Activated naive CD4-positive, alpha-beta T cell treated with anti-CD3 and anti-CD28 coated beads, Interleukin-2, amount 50 U/mL, for 24 hours (primary cell): ENCODE measurements at regions not wholly inside any gene's neighbourhood (a gene's known extent, or its start where the extent isn't known, plus 50 kb on each side); places are given as distances from the start of the nearest gene placed in this dataset.
"Not testable (repeated sequence)": the region's sequence is repeated elsewhere in the genome, so short reads cannot be mapped to it uniquely, and the experiment has no call there.

ENCODE experiments used
- H3K27ac Mint-ChIP-seq: one replicate; pipeline ENCODE4 v1.8.0; 2021; ENCODE audit warnings: mild to moderate bottlenecking, mixed read lengths
- H3K27me3 Mint-ChIP-seq: one replicate; pipeline ENCODE4 v1.8.0; 2021; ENCODE audit warnings: mixed read lengths
- H3K36me3 Mint-ChIP-seq: one replicate; pipeline ENCODE4 v1.8.0; 2021; ENCODE audit warnings: mixed read lengths
- H3K4me1 Mint-ChIP-seq: one replicate; pipeline ENCODE4 v1.8.0; 2021; ENCODE audit warnings: mixed read lengths
- H3K4me3 Mint-ChIP-seq: one replicate; pipeline ENCODE4 v1.8.0; 2021; ENCODE audit warnings: mild to moderate bottlenecking, mixed read lengths
- H3K9me3 Mint-ChIP-seq: one replicate; pipeline ENCODE4 v1.8.0; 2021; ENCODE audit warnings: mixed read lengths

DNA sequence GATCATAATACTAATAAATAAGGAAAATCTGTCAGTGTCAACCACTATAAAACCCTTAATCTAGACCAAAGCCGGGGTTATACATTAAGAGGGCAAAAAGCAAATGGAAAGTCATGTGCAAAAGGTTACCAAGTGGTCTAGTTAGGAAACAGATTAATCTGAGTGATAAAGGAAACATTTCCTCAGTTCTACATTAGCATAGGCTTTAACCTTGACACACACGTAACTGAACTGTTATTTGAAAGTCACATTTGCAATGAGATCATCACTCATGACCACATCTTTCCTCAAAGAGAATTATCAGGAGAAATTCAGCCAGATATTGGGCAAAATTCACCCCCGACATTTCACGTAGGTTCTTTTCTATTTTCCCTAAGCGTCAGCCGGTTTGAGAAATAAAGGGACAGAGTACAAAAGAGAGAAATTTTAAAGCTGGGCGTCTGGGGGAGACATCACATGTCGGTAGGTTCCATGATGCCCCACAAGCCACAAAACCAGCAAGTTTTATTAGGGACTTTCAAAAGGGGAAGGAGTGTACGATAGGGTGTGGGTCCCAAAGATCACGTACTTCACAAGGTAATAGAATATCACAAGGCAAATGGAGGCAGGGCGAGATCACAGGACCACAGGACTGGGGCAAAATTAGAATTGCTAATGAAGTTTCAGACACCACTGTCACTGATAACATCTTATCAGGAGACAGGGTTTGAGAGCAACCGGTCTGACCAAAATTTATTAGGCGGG lies 76.8 kb upstream of the DST start:
- not testable (repeated sequence) for H3K4me3 Mint-ChIP-seq, H3K36me3 Mint-ChIP-seq, H3K4me1 Mint-ChIP-seq, H3K9me3 Mint-ChIP-seq, H3K27ac Mint-ChIP-seq, H3K27me3 Mint-ChIP-seq

DNA sequence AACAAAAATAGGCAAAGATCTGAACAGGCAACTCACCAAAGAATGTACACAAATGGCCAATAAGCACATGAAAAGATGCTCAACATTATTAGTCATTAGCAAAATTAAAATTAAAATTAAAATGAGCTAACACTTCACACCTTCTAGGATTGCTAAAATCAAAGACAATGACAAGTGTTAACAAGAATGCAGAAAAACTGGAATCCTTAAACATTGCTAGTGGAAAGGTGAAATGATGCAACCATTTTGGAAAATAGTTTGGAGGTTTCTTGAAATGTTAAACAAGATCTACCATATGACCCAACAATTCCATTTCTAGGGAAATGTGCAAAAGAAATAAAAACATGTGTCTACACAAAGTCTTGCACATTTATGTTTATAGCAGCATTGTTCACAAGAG lies 75.5 kb upstream of the DST start:
- Mint-ChIP-seq H3K27ac (no peak overlapping the region), H3K27me3 (no peaks in the 10 kb centered on the region), H3K9me3 (peaks cover 4% of the 10 kb centered on the region), H3K4me3 (no peak overlapping the region), H3K4me1 (no peaks in the 10 kb centered on the region), H3K36me3 (no peaks in the 10 kb centered on the region)

DNA sequence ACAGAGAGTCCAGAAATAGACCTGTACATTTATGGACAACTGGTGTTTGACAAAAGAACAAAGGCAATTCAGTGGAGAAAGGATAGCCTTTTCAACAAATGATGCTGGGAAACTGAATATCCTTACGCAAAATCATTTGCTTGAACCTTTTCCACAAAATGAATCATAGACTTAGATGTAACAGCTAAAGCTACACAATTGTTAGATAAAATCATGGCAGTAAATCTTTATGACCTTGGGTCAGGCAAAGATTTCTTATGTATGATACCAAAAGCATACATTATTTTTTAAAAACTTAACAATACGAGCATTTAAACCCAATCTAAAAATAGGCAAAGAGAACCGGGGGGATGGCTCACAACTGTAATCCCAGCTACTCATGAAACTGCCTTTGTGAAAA lies 73.5 kb upstream of the DST start:
- no peak overlapping the region for H3K4me3 Mint-ChIP-seq
- H3K4me1 Mint-ChIP-seq: no peaks in the 10 kb centered on the region
- no peaks in the 10 kb centered on the region for H3K9me3 Mint-ChIP-seq
- no peaks in the 10 kb centered on the region for H3K36me3 Mint-ChIP-seq
- H3K27ac Mint-ChIP-seq: no peak overlapping the region
- H3K27me3 Mint-ChIP-seq: no peaks in the 10 kb centered on the region

DNA sequence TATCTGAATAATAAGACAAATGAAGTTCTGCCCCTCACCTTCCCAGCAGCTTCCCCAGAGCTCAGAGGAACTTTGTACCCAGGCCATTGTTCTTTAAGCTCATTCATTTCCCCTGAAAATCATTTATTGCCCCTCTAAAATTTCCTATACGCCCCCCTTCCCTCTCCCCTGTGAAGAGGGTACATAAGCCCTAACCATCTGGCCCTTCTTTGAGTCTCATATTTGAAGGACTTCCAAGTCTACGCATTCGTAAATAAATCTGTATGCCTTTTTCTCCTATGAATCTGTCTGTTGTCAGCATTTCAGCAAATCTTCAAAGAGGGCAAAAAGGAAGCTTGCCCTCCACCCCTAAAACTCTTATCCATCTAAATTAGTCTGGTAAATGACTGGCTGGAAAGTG lies 73.1 kb upstream of the DST start:
- Mint-ChIP-seq H3K27ac (no peak overlapping the region), H3K9me3 (no peaks in the 10 kb centered on the region), H3K27me3 (no peaks in the 10 kb centered on the region), H3K4me3 (no peak overlapping the region), H3K36me3 (no peaks in the 10 kb centered on the region), H3K4me1 (no peaks in the 10 kb centered on the region)

DNA sequence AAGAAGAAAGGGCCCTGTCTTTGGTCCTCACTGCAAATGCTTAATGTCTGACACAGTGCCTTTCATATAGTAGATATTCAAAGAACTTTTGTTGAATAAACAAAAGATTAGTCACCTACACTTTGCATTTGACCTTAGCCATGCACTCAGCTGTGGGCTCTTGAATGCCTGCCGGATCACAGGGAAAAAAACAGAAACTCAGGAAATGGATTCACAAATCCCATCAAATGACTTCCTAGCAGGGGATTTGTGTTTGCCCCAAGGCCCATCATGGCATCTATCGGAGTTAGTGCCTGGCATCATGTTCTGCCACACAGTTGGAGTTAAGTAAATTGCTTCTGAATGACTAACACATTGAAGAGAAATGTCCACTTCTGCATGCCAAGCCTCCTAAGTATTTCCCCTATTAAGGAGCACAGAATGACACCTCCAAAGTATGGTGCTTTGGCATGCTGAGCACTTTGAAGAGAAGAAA lies 72.3 kb upstream of the DST start:
- Mint-ChIP-seq H3K9me3 (no peaks in the 10 kb centered on the region), H3K27ac (no peak overlapping the region), H3K36me3 (no peaks in the 10 kb centered on the region), H3K4me3 (no peak overlapping the region), H3K4me1 (no peaks in the 10 kb centered on the region), H3K27me3 (no peaks in the 10 kb centered on the region)

DNA sequence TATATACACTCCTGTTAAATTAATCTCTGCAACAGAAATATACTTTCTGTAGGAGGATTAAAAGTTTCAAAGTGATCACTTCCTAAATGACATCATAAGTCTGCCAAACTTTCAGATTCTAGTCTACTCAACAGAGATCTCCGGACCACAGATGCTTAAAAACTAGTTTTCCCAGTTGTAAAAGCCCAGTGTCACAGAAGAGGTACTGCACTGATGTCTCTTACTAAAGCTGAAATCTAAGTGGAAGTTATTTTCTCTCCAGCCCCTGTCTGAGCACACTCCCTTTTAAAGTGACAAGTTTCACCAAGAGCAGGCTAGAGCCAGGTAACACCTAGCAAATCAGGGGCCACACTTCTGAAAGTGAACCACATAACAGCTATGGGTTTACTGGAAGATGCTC lies 71.6 kb upstream of the DST start:
- H3K27ac Mint-ChIP-seq: no peak overlapping the region
- no peak overlapping the region for H3K4me3 Mint-ChIP-seq
- H3K27me3 Mint-ChIP-seq: peaks cover 2% of the 10 kb centered on the region
- no peaks in the 10 kb centered on the region for H3K9me3 Mint-ChIP-seq
- no peaks in the 10 kb centered on the region for H3K4me1 Mint-ChIP-seq
- no peaks in the 10 kb centered on the region for H3K36me3 Mint-ChIP-seq

DNA sequence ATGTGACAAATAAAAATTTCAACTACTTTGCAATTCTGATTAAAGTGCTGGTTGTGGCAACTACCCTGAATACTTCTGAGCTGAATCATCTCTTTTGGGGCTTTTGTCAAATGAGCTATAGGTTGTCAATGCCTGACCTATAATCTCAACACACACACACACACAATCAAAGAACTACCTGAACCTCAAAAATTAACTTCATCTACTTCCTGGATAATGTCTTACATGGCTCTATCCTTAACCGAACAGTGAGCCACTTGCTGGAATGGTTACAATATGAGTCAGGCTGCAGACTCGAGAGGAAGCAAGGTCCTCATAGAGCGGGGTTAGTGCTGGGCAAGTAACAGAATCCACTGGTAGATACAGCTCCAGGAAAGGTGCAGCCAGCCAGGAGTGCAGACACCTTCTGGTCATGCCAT lies 70.6 kb upstream of the DST start:
- H3K27me3 Mint-ChIP-seq: peaks cover 2% of the 10 kb centered on the region
- H3K9me3 Mint-ChIP-seq: no peaks in the 10 kb centered on the region
- H3K36me3 Mint-ChIP-seq: no peaks in the 10 kb centered on the region
- H3K27ac Mint-ChIP-seq: no peak overlapping the region
- H3K4me1 Mint-ChIP-seq: no peaks in the 10 kb centered on the region
- H3K4me3 Mint-ChIP-seq: no peak overlapping the region

DNA sequence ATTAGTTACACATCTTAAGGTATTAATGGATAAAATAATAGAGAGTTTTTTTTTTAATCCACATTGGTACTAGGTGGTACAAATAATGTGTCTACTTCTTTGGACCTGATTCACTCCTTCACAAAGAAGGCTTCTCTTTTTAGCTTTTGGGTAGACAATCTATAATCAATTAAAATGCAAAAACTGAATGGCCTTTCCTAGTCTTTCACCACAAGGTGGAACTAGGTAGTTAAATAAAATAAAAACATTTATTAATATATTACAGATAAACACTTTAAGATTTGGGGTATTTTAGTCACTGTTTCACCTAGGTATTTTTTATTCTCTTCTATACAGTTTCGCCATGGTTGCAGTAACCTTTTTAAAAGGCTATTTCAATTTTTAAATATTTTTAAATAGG lies 68.3 kb upstream of the DST start:
- H3K4me1 Mint-ChIP-seq: no peaks in the 10 kb centered on the region
- H3K27ac Mint-ChIP-seq: no peak overlapping the region
- no peaks in the 10 kb centered on the region for H3K36me3 Mint-ChIP-seq
- H3K27me3 Mint-ChIP-seq: peaks cover 2% of the 10 kb centered on the region
- no peak overlapping the region for H3K4me3 Mint-ChIP-seq
- H3K9me3 Mint-ChIP-seq: no peaks in the 10 kb centered on the region

DNA sequence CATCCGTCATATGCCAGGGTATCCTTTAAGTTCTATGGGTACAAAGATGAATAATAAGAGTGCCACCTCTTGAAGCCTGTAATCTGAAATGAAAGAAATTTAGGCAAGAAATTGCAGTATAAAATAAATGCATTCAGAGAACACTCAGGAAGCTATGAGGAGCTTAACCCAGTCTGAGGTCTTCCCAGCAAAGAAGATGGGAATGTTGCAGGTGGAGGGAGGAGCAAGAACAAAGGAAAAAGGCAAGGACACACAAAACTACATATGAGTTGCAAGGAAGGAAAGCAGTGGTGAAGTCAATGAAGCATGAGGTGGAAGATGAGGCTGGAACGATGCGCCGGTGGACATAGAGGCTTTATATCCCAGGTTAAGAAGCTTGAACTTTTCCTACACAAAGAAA lies 67.0 kb upstream of the DST start:
- H3K4me3 Mint-ChIP-seq: no peak overlapping the region

DNA sequence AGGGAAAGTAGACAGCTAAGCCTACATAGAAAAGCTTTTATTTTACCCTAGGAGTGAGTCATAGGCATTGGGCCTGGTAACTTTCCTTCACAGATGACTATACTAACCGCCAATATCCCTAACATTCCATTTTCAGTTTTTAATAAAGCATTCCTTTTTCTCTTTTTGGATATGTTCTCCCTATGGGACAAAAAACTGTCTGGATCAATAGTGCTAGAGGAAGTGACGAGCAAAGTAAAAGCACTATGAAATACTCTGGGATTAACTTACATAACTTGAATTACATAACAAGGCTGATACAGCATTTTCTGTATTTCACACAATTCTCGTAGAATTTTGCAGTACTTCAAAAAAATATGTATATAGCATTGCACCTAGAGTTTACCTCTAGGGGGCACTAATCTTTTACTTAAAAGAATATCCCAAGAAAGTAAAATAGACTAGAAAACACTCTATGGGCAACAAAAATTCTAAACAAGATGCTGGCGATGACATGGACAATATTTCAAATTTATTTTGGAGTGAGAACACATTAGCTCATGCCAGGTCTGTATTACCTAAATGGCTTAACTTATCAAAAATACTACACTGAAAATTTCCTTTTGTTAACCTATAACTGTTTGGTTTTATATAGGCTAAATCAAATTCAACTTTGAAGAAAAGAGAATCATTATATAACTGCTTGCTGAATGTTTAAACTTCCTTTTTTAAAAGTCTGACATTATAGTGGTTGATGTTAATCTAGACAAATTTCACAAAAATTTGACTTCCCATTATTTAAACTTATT lies 66.3 kb upstream of the DST start:
- Mint-ChIP-seq H3K9me3 (no peaks in the 10 kb centered on the region), H3K4me3 (no peak overlapping the region), H3K27me3 (peaks cover 2% of the 10 kb centered on the region), H3K36me3 (no peaks in the 10 kb centered on the region), H3K4me1 (no peaks in the 10 kb centered on the region), H3K27ac (no peak overlapping the region)

More for the DNA sequence above, 67.0 kb upstream of the DST start:
- Mint-ChIP-seq H3K4me1 (no peaks in the 10 kb centered on the region), H3K9me3 (no peaks in the 10 kb centered on the region), H3K36me3 (no peaks in the 10 kb centered on the region), H3K27ac (no peak overlapping the region), H3K27me3 (peaks cover 2% of the 10 kb centered on the region)

DNA sequence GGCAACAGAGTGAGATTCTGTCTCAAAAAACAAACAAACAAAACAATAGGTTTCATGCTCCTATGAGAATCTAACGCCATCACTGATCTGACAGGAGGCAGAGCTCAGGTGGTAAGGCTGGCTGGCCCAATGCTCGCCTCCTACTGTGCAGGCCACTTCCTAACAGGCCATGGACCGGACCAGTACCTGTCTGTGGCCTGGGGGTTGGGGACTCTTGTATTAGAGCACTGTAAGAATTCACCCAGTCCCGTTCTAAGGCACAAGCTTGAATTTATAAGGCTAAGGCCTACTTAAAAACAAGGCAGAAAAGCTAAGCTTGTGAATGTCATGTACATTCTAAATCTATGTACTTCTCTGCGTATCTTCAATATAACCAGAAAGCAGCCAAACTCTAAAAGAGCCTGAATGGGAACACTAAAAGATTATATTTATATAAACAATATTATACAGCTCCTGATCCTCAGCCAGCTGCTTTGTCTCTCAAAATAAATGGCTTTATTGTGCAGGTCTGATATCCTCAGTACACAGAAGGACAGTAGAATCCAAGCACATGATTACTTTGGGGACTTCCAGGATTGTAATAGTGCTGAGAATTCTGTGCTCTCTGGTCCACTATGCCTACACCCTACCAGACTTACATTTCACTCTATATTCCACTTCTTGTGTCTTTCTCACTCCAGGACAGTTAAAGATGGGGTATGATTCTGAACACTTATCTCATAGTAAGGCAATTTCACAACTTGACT lies 64.5 kb upstream of the DST start:
- Mint-ChIP-seq H3K4me1 (no peaks in the 10 kb centered on the region), H3K27ac (no peak overlapping the region), H3K27me3 (peaks cover 2% of the 10 kb centered on the region), H3K4me3 (no peak overlapping the region), H3K9me3 (no peaks in the 10 kb centered on the region), H3K36me3 (no peaks in the 10 kb centered on the region)

DNA sequence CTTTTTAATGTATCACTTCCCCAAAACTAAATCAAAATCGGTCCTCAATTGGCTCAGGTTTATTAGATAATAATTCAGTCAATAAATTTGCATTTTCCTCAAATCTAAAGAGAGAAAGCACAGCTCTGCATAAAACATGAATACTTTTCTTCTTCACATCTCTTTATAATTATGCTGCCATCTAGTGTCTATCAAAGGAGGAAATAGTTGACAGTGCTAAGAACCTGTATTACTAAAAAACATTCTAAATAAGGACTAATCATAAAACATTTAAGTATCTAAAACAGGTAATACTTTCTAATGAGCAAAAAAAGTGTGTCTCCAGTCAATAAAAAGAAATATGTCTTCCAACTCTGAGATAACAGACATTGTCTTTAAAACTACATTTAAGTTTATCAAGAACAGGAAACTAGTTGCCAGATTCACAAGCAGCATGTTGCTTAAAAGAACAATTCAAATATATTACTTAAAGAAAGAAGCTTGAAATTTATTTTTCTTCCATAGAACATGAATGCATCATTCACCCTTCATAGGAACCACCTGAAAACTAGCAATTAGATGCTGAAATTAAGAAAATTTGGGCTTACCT lies 56.5 kb upstream of the DST start:
- Mint-ChIP-seq H3K27me3 (peaks cover 4% of the 10 kb centered on the region), H3K4me1 (no peaks in the 10 kb centered on the region), H3K27ac (no peak overlapping the region), H3K4me3 (no peak overlapping the region), H3K9me3 (no peaks in the 10 kb centered on the region), H3K36me3 (no peaks in the 10 kb centered on the region)

DNA sequence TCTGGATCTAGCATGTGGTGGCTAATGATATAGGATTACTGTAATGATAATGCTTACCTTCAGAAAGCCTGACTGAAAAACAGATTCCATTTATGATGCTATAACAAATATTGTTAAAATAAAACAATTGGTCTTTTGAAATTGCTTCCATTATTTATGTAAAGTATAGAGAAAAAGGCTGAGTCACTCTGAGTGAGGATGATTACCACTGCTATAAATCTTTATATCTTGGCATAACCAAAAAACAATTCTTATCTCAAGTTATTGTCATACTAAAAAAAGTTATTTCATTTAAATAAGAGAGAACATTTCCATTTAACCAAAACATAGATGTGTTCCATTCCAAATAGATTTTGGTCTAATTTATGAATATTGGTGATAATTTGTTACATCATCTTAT lies 53.0 kb upstream of the DST start:
- Mint-ChIP-seq H3K4me3 (no peak overlapping the region), H3K27me3 (peaks cover 4% of the 10 kb centered on the region), H3K9me3 (no peaks in the 10 kb centered on the region), H3K27ac (no peak overlapping the region), H3K4me1 (no peaks in the 10 kb centered on the region), H3K36me3 (no peaks in the 10 kb centered on the region)

DNA sequence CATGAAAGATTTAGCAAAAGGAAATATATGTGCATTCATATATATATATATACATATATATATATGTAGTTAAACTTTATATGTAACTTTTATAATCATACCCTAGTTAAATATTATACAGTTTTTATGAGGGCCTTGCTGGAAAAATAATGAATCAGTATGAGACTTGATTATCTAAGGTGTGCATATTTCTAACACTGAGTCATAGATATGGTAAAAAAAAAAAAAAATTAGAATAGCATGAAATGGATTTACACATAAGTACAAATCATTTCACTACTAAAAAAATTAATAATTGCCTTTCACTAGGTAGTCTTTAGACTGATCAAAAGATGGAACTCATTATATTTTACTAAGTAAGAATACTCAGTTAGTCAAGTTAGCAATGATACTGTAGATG lies 51.3 kb upstream of the DST start:
- Mint-ChIP-seq H3K27me3 (peaks cover 3% of the 10 kb centered on the region), H3K27ac (no peak overlapping the region), H3K36me3 (no peaks in the 10 kb centered on the region), H3K4me3 (no peak overlapping the region), H3K9me3 (no peaks in the 10 kb centered on the region), H3K4me1 (no peaks in the 10 kb centered on the region)

DNA sequence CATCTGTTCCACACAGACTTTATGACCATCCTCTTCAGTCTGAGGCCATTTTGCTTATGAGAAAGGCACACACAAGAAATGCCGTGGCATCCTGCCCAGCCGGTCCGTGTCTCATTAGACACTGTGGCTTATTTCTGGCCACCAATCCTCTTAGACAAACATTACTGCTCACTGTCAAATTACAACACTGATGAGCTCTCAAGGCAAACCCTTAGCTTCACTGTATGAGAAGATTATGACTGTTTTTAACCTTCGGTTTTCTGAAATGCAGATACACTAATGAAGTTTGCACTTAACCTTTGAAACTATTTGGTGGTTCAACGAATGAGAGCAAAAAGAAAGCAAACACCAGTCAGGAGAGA lies 50.5 kb upstream of the DST start:
- Mint-ChIP-seq H3K27ac (no peak overlapping the region), H3K9me3 (no peaks in the 10 kb centered on the region), H3K4me3 (no peak overlapping the region), H3K36me3 (no peaks in the 10 kb centered on the region), H3K4me1 (no peaks in the 10 kb centered on the region), H3K27me3 (peaks cover 1% of the 10 kb centered on the region)
